Uterus (tissue), 2 donors: ENCODE measurements at regions not wholly inside any gene's neighbourhood (a gene's known extent, or its start where the extent isn't known, plus 50 kb on each side); places are given as distances from the start of the nearest gene placed in this dataset.

ENCODE experiments used
- POLR2A ChIP-seq, 2 donors: fragments of 450-650 bp; IDR thresholded peaks; one replicate each; pipeline ENCODE4 v1.6.1; 2016; ENCODE audit warnings: antibody characterized with exemption in 2 of 2, mild to moderate bottlenecking in 1 of 2, moderate library complexity in 1 of 2
- TF ChIP-seq, protein P1 (sequence below), 4 experiments: fragments of 200-600 bp in 2 of 4; fragments of 450-650 bp in 2 of 4; sonication (generic) in 2 of 4; IDR thresholded peaks; one replicate each; pipeline ENCODE4 v1.5.1; 2016 to 2019; ENCODE audit warnings: antibody characterized with exemption in 4 of 4, mild to moderate bottlenecking in 2 of 4, moderate library complexity in 1 of 4

GRCh38 chr5:92627186-92627585 lies 953.8 kb downstream of the NR2F1-AS1 start:
- TF ChIP-seq POLR2A (IDR thresholded peaks at IDR 0.05) = no peak
- TF ChIP-seq, protein P1, sequence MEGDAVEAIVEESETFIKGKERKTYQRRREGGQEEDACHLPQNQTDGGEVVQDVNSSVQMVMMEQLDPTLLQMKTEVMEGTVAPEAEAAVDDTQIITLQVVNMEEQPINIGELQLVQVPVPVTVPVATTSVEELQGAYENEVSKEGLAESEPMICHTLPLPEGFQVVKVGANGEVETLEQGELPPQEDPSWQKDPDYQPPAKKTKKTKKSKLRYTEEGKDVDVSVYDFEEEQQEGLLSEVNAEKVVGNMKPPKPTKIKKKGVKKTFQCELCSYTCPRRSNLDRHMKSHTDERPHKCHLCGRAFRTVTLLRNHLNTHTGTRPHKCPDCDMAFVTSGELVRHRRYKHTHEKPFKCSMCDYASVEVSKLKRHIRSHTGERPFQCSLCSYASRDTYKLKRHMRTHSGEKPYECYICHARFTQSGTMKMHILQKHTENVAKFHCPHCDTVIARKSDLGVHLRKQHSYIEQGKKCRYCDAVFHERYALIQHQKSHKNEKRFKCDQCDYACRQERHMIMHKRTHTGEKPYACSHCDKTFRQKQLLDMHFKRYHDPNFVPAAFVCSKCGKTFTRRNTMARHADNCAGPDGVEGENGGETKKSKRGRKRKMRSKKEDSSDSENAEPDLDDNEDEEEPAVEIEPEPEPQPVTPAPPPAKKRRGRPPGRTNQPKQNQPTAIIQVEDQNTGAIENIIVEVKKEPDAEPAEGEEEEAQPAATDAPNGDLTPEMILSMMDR (IDR thresholded peaks at IDR 0.05) = no peak
